Omental fat pad (tissue), 3 donors: ENCODE measurements at regions not wholly inside any gene's neighbourhood (a gene's known extent, or its start where the extent isn't known, plus 50 kb on each side); places are given as distances from the start of the nearest gene placed in this dataset.

Experiments used
- ATAC-seq: fragments of 150-250 bp; one replicate; pipeline ENCODE4 v1.9.1; 2016; ENCODE audit warnings: mild to moderate bottlenecking, moderate library complexity; ENCODE audit not compliant: low FRiP score
- DNase-seq: peaks from one replicate; pipeline ENCODE4 v3.0.0-alpha.2; 2019; ENCODE audit warnings: low spot score
- TF ChIP-seq, protein P1 (sequence below), 3 donors: fragments of 450-650 bp; IDR thresholded peaks; one replicate each; pipeline ENCODE4 v1.5.1; 2016 to 2017; ENCODE audit warnings: antibody characterized with exemption in 3 of 3, mild to moderate bottlenecking in 3 of 3, moderate library complexity in 2 of 3

DNA sequence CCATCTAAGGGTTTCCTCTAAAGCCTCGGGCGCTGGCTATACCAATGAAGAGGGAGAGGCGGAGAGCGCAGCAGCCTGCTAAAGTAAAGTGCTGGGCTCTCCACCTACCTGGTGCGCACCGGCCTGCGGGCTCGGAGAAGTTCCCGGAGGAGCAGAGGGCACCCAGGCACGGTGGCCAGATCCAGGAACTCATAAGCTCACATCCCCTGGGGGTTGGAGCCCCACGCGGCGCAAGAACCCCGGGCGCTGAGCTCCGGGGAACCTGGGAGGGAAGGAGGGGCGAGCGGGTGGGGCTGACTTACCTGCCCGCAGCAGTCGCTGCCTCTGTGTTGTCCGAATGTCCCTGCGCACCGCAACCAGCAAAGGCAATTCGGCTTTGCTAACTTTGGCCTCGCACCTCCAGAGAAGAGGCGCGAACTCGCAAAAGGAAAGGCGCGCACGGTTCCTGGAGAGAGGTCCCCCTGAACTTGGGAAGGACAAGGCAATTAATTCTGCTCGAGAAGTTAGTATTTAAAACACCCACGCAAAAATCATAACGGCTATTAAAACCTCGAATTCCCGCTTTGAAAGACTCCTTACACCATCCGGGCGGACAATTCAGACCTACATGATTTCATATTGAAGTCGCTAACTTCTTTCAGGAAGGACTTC, 127.6 kb upstream of the C11orf58 start:
- DNase-seq (no peak), ATAC-seq (no peak)
- TF ChIP-seq, protein P1, sequence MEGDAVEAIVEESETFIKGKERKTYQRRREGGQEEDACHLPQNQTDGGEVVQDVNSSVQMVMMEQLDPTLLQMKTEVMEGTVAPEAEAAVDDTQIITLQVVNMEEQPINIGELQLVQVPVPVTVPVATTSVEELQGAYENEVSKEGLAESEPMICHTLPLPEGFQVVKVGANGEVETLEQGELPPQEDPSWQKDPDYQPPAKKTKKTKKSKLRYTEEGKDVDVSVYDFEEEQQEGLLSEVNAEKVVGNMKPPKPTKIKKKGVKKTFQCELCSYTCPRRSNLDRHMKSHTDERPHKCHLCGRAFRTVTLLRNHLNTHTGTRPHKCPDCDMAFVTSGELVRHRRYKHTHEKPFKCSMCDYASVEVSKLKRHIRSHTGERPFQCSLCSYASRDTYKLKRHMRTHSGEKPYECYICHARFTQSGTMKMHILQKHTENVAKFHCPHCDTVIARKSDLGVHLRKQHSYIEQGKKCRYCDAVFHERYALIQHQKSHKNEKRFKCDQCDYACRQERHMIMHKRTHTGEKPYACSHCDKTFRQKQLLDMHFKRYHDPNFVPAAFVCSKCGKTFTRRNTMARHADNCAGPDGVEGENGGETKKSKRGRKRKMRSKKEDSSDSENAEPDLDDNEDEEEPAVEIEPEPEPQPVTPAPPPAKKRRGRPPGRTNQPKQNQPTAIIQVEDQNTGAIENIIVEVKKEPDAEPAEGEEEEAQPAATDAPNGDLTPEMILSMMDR (IDR thresholded peaks at IDR 0.05), result no peak

DNA sequence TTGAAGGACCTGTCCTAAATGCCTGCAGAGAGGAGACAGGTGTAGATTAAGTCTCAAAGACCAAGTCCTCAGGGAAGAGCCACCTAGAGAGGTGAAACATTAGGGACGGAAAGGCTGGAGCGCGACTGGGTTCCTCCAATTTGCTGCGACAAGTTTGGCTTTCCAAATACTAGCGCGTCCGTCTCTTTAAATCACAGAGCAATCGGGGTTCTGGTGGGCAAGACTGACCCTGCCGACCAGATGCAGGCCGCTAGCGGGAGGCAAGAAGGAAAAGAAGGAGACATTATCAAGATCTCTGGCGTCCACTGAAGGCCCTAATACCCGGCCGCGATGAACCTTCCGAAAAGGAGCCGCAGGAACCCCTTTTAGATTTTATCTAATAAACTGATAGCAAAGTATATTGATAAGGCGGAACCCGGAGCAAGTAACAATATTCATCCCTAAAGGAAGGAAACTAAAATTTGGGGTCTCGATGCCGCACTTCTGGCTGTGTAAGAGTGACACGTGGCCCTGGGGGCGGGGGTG, 128.2 kb upstream of the C11orf58 start:
- DNase-seq (no peak), ATAC-seq (no peak)
- TF ChIP-seq, protein P1 (IDR thresholded peaks at IDR 0.05), result no peak

DNA sequence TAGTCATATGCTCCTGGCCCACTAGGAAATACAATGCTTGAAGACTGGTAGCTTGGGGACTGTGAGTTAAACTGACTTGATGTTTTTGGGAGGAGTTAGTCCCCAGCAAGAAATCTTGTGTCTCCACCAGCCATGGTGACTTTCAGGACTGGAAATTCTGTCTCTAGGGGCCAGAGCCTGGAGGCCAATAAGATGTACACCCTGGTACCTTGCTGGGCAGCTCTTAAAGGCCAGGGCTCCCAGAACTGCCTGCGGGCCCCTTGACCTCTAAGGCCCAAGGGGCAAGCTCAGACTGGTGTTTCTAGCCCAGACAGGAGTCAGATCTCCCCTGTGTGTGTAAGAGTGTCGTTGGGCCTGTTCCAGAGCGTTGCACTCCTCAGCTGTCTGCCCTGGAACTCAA, 128.7 kb upstream of the C11orf58 start:
- TF ChIP-seq, protein P1 (IDR thresholded peaks at IDR 0.05), result no peak
- no peak for ATAC-seq

GRCh38 chr11:16607675-16608644, 130.5 kb upstream of the C11orf58 start:
- TF ChIP-seq, protein P1 (IDR thresholded peaks at IDR 0.05), result no peak
- DNase-seq (peak; percentile 30), ATAC-seq (peak; percentile 50)

More for the DNA sequence above, 128.7 kb upstream of the C11orf58 start:
- DNase-seq, result no peak

DNA sequence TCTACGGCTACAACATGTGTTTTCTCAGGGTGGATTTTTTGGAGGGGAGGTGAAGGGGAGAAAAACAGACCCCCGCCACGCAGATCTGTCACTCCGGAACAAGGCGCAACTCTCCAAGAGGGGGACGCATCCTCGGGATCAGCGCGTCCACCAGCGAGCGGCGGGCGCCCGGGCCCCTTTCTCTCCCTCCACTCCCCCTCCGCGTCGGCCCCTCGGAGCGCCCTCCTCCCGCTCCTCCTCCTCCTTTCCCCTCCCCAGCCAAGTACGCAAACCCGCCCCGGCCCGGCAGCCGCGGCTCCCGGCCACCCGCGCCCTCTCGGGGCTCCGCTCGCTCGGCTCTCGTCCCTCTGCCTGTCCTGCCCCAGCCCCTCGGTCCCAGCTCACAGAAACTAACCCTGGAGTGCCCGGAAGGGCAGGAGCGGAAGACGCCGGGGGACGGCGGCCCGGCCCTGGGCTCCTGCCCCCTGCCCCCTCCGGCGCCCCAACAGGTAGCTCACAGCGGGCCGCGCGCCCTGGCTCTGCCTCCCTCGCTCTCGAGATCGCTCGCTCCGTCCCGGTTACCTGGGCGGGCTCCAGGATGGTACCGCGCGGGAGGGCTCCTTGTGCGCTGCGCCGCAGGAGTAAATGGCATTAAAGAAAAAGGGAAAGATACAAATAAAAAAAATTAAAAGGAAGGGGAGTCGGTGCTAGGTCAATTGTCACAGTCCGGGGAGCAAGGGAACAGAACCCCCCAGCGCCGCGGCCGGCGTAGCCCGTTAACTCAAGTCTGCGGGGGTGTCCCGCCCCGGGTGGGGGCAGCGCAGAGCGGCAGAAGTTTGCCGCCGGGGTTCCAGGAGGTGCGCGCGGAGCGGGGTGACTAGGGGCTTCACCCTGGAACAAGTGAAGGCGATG, 131.4 kb upstream of the C11orf58 start:
- no peak for DNase-seq
- TF ChIP-seq, protein P1 (IDR thresholded peaks at IDR 0.05), result no peak
- ATAC-seq, result peak; percentile 31
